ENCODE measurements at regions not wholly inside any gene's neighbourhood (a gene's known extent, or its start where the extent isn't known, plus 50 kb on each side); places are given as distances from the start of the nearest gene placed in this dataset.
"Not testable (repeated sequence)": the region's sequence is repeated elsewhere in the genome, so short reads cannot be mapped to it uniquely, and the experiment has no call there.

DNA sequence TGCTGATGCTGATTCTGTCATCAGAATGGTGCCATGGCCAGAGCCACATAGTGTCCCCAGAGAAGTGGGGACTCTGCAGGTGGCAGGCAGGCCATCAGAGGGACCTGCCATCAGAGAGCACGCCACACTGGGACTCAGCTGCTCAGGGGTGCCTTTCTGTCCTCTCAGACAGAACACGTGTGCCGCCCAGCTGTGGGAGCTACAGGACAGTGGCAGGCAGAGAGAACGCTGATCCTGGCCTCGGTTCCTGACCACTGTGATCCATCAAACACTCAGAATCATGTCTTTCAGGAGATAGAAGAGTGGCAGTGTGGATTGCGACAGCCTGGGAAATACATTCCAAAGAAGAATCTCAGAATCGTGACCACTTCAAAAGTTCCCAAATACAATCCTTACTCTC, 497.2 kb upstream of the SALL3 start:
- no peak for DNase-seq (ENCODE audit: low spot score in 2 of 2)
- no peaks in the 10 kb centered on the region for H3K4me1 ChIP-seq
- H3K27ac ChIP-seq, result no peak overlapping the region
- no peaks in the 10 kb centered on the region for H3K9me3 ChIP-seq
- no peaks in the 10 kb centered on the region for H3K36me3 ChIP-seq
- TF ChIP-seq, protein P1, sequence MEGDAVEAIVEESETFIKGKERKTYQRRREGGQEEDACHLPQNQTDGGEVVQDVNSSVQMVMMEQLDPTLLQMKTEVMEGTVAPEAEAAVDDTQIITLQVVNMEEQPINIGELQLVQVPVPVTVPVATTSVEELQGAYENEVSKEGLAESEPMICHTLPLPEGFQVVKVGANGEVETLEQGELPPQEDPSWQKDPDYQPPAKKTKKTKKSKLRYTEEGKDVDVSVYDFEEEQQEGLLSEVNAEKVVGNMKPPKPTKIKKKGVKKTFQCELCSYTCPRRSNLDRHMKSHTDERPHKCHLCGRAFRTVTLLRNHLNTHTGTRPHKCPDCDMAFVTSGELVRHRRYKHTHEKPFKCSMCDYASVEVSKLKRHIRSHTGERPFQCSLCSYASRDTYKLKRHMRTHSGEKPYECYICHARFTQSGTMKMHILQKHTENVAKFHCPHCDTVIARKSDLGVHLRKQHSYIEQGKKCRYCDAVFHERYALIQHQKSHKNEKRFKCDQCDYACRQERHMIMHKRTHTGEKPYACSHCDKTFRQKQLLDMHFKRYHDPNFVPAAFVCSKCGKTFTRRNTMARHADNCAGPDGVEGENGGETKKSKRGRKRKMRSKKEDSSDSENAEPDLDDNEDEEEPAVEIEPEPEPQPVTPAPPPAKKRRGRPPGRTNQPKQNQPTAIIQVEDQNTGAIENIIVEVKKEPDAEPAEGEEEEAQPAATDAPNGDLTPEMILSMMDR (IDR thresholded peaks at IDR 0.05), result no peak
- no peak for TF ChIP-seq POLR2AphosphoS5 (IDR thresholded peaks at IDR 0.05)
- no peak for TF ChIP-seq POLR2A (IDR thresholded peaks at IDR 0.05)
- peaks cover 0 to 9% of the 10 kb centered on the region in 2 donors for H3K27me3 ChIP-seq
- intact Hi-C loops (cut with DNase I; ENCODE audit: low total_unique reads), result no loop called here
- no peak overlapping the region for H3K4me3 ChIP-seq

DNA sequence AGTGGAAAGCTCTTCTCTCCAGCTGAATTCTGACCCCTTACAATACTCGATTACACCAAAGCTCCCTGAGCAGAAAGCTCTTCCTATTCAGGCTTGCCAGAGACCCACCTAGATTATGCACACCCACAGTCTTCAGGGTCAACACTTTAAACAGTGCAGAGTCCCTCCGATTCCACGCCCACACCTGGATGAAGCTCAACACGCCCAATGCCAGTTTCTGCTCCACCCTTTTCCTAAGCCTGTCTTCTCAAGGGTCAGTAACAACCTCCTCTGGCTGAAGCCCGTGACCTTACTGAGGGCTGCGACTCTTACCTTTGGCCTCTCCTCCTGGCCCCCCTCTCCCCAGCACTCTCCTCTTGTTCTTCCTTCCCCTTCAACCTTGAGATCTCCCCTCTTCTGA, 492.0 kb upstream of the SALL3 start:
- H3K4me1 ChIP-seq, result no peaks in the 10 kb centered on the region
- peaks cover 0 to 5% of the 10 kb centered on the region in 2 donors for H3K27me3 ChIP-seq
- intact Hi-C loops (cut with DNase I; ENCODE audit: low total_unique reads), result no loop called here
- H3K27ac ChIP-seq, result no peak overlapping the region
- DNase-seq (ENCODE audit: low spot score in 2 of 2), result no peak
- no peaks in the 10 kb centered on the region for H3K36me3 ChIP-seq
- TF ChIP-seq POLR2AphosphoS5 (IDR thresholded peaks at IDR 0.05) (no peak), POLR2A (IDR thresholded peaks at IDR 0.05) (no peak)
- TF ChIP-seq, protein P1 (IDR thresholded peaks at IDR 0.05), result no peak
- H3K9me3 ChIP-seq, result peaks cover 7 to 20% of the 10 kb centered on the region in 2 donors
- no peak overlapping the region for H3K4me3 ChIP-seq

DNA sequence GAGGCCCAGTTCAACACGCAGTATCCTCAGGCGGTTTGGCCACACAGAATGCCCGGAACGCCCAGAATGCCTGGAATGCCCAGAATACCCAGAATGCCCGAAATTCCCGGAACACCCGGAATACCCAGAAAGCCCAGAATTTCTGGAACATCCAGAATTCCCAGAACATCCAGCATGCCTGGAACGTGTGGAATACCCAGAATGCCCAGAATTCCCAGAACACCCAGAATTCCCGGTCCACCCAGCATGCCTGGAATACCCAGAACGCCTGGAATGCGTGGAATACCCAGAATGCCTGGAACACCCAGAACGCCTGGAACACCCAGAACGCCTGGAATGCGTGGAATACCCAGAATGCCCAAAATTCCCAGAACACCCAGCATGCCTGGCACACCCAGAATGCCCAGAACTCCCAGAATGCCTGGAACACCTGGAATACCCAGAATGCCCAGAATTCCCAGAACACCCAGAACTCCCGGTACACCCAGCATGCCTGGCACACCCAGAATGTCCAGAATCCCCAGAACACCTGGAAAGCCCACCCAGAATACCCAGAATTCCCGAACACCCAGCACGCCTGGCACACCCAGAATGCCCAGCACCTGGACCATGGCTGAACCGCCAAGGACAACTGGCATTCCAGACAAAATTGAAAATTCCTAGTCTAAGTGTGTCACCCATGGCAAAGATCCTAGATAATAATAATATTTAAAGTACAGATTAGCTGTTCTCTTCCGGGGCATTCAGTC, 487.4 kb upstream of the SALL3 start:
- no peak overlapping the region for H3K4me3 ChIP-seq
- H3K36me3 ChIP-seq, result no peaks in the 10 kb centered on the region
- peaks cover 7 to 25% of the 10 kb centered on the region in 2 donors for H3K9me3 ChIP-seq
- no peaks in the 10 kb centered on the region for H3K27me3 ChIP-seq
- DNase-seq (ENCODE audit: low spot score in 2 of 2), result no peak
- TF ChIP-seq POLR2AphosphoS5 (IDR thresholded peaks at IDR 0.05), result no peak
- no peak for TF ChIP-seq POLR2A (IDR thresholded peaks at IDR 0.05)
- intact Hi-C loops (cut with DNase I; ENCODE audit: low total_unique reads), result no loop called here
- H3K27ac ChIP-seq, result no peak overlapping the region
- H3K4me1 ChIP-seq, result no peaks in the 10 kb centered on the region

DNA sequence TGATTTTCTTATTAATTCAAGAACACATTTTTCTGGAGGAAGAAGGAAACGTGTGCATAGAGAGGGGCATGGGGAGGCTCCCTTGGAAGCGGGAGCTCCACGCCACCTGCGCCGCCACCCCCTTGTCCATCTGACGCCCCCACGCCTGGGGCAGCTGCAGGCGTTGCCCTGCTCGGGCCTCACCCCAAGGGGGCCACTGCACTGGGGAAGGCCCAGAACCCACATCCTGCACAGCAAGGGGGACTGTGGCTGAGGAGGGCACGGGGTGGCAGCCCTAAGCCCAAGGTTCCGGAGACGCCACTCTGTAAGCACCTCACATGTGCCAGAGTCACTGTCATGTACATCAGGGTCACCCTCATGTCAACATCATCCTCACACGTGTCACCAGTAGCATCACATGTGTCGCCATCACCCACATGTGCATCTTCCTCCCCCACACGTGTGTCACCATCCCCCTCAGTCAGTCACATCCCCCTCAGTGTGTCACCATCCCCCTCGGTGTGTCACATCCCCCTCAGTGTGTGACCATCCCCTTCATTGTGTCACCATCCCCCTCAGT, 486.7 kb upstream of the SALL3 start:
- intact Hi-C loops (cut with DNase I; ENCODE audit: low total_unique reads), result no loop called here
- no peak overlapping the region for H3K4me3 ChIP-seq
- no peaks in the 10 kb centered on the region for H3K36me3 ChIP-seq
- no peaks in the 10 kb centered on the region for H3K27me3 ChIP-seq
- TF ChIP-seq POLR2AphosphoS5 (IDR thresholded peaks at IDR 0.05) (no peak), POLR2A (IDR thresholded peaks at IDR 0.05) (no peak)
- TF ChIP-seq, protein P1 (IDR thresholded peaks at IDR 0.05), result no peak
- DNase-seq (ENCODE audit: low spot score in 2 of 2), result no peak
- H3K9me3 ChIP-seq, result peaks cover 7 to 25% of the 10 kb centered on the region in 2 donors
- H3K4me1 ChIP-seq, result no peaks in the 10 kb centered on the region
- H3K27ac ChIP-seq, result no peak overlapping the region

DNA sequence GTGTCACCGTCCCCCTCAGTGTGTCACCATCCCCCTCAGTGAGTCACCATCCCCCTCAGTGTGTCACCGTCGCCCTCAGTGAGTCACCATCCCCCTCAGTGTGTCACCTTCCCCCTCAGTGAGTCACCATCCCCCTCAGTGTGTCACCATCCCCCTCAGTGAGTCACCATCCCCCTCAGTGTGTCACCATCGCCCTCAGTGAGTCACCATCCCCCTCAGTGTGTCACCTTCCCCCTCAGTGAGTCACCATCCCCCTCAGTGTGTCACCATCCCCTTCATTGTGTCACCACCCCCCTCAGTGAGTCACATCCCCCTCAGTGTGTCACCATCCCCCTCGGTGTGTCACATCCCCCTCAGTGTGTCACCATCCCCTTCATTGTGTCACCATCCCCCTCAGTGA, 486.1 kb upstream of the SALL3 start:
- intact Hi-C loops (cut with DNase I; ENCODE audit: low total_unique reads), result not testable (repeated sequence)

More for the DNA sequence above, 486.1 kb upstream of the SALL3 start:
- not testable (repeated sequence) for H3K36me3 ChIP-seq; H3K27me3 ChIP-seq; H3K27ac ChIP-seq; H3K4me3 ChIP-seq; DNase-seq (ENCODE audit: low spot score in 2 of 2); H3K4me1 ChIP-seq
- H3K9me3 ChIP-seq, result peaks cover 7 to 25% of the 10 kb centered on the region in 2 donors
